Hepatocyte (in vitro differentiated cells): ENCODE measurements at regions not wholly inside any gene's neighbourhood (a gene's known extent, or its start where the extent isn't known, plus 50 kb on each side); places are given as distances from the start of the nearest gene placed in this dataset.

Experiments used
- DNase-seq: peaks from one replicate; pipeline ENCODE4 v3.0.0-alpha.2; 2016; ENCODE audit warnings: low spot score
- H2AFZ ChIP-seq: fragments of 200-600 bp; sonication (generic); 2 replicates; pipeline ENCODE4 v1.6.0; 2016; ENCODE audit warnings: antibody characterized with exemption, mild to moderate bottlenecking
- H3K27ac ChIP-seq: fragments of 200-600 bp; sonication (generic); 2 replicates; pipeline ENCODE4 v1.5.1; 2016; ENCODE audit warnings: mild to moderate bottlenecking
- H3K27me3 ChIP-seq: fragments of 200-600 bp; sonication (generic); 2 replicates; pipeline ENCODE4 v1.6.1; 2016
- H3K36me3 ChIP-seq: fragments of 200-600 bp; sonication (generic); replicated peaks from 2 replicates; pipeline ENCODE4 v1.5.1; 2016; ENCODE audit warnings: low read depth; ENCODE audit not compliant: insufficient read depth
- H3K4me1 ChIP-seq: fragments of 200-600 bp; sonication (generic); 2 replicates; pipeline ENCODE4 v1.5.1; 2016; ENCODE audit warnings: mild to moderate bottlenecking, moderate library complexity; ENCODE audit not compliant: insufficient read depth
- H3K4me2 ChIP-seq: fragments of 200-600 bp; sonication (generic); 2 replicates; pipeline ENCODE4 v1.6.0; 2016
- H3K4me3 ChIP-seq: fragments of 200-600 bp; sonication (generic); 2 replicates; pipeline ENCODE4 v1.5.1; 2016; ENCODE audit warnings: mild to moderate bottlenecking
- H3K79me2 ChIP-seq: fragments of 200-600 bp; sonication (generic); 2 replicates; pipeline ENCODE4 v1.6.0; 2017; ENCODE audit warnings: mild to moderate bottlenecking
- H3K9me2 ChIP-seq: fragments of 200-600 bp; sonication (generic); replicated peaks from 2 replicates; pipeline ENCODE4 v1.6.0; 2017; ENCODE audit warnings: mild to moderate bottlenecking; ENCODE audit not compliant: insufficient read depth
- H3K9me3 ChIP-seq: fragments of 200-600 bp; sonication (generic); 2 replicates; pipeline ENCODE4 v1.5.1; 2016; ENCODE audit warnings: low read depth, mild to moderate bottlenecking
- H4K20me1 ChIP-seq: fragments of 200-600 bp; sonication (generic); 2 replicates; pipeline ENCODE4 v1.6.0; 2016; ENCODE audit warnings: mild to moderate bottlenecking; ENCODE audit not compliant: insufficient read depth, poor library complexity, severe bottlenecking
- CTCF ChIP-seq: fragments of 200-600 bp; sonication (generic); IDR thresholded peaks from 2 replicates; pipeline ENCODE4 v1.5.1; 2016; ENCODE audit warnings: antibody characterized with exemption, mild to moderate bottlenecking; ENCODE audit not compliant: poor library complexity
- EZH2 ChIP-seq: fragments of 200-600 bp; sonication (generic); IDR thresholded peaks from 2 replicates; pipeline ENCODE4 v1.6.1; 2016; ENCODE audit warnings: antibody characterized with exemption, mild to moderate bottlenecking, borderline replicate concordance
- EZH2phosphoT487 ChIP-seq: fragments of 200-600 bp; sonication (generic); IDR thresholded peaks from one replicate; pipeline ENCODE4 v1.6.1; 2018; ENCODE audit warnings: antibody characterized with exemption, mild to moderate bottlenecking, low read depth, moderate library complexity; ENCODE audit not compliant: unreplicated experiment, severe bottlenecking
- WGBS: methylation state at CpG from one replicate; pipeline ENCODE4 v1.1.6; 2016; ENCODE audit warnings: low lambda C conversion rate; ENCODE audit errors: missing lambda C conversion rate; 5-methylcytosine and 5-hydroxymethylcytosine counted together

DNA sequence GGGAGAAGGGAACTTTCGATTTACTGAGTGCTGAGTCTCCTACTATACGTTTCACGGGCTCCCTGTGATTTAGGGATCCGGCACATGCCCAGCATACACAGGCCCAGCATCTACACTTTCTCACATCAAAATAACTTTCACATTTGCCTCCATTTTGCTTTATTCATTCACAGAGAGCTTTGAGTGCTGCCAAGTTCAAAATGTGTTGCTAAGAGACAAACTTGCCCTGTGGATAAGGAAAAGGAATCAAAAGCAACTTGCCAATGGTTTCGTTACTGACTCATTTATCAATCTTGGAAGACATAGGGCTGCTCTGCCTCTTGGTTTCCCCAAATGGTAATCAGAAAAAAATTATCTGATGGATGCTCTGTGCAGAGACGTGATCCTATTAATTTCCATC is 86.3 kb upstream of the LRRN1 start:
- Histone ChIP-seq H3K27me3 (no peaks in the 10 kb centered on the region), H3K4me1 (peaks cover 11% of the 10 kb centered on the region), H3K4me2 (no peak overlapping the region), H2AFZ (no peak overlapping the region), H4K20me1 (no peaks in the 10 kb centered on the region), H3K4me3 (no peak overlapping the region), H3K27ac (no peak overlapping the region), H3K79me2 (no peaks in the 10 kb centered on the region), H3K9me3 (no peaks in the 10 kb centered on the region), H3K9me2 (no peaks in the 10 kb centered on the region), H3K36me3 (no peaks in the 10 kb centered on the region)
- no peak for DNase-seq
- 91% methylated on average over 6 of the region's 6 CpGs for WGBS
- no peak for TF ChIP-seq EZH2phosphoT487
- TF ChIP-seq EZH2: no peak
- TF ChIP-seq CTCF: no peak

GRCh38 chr3:3708769-3709115 is 90.5 kb upstream of the LRRN1 start:
- no peaks in the 10 kb centered on the region for H3K9me3 ChIP-seq

GRCh38 chr3:3707858-3708768 is 91.1 kb upstream of the LRRN1 start:
- peak; percentile 31 for DNase-seq
- H2AFZ ChIP-seq: no peak overlapping the region

More at GRCh38 chr3:3708769-3709115, 90.5 kb upstream of the LRRN1 start:
- H3K27ac ChIP-seq: peak overlapping the region; percentile 34
- H3K4me1 ChIP-seq: peaks cover 15% of the 10 kb centered on the region
- no peaks in the 10 kb centered on the region for H3K27me3 ChIP-seq
- TF ChIP-seq EZH2phosphoT487: no peak
- no peak for TF ChIP-seq CTCF
- TF ChIP-seq EZH2: no peak
- no peaks in the 10 kb centered on the region for H3K36me3 ChIP-seq
- H2AFZ ChIP-seq: no peak overlapping the region
- H3K4me3 ChIP-seq: no peak overlapping the region
- H4K20me1 ChIP-seq: no peaks in the 10 kb centered on the region
- DNase-seq: no peak
- peak overlapping the region; percentile 38 for H3K4me2 ChIP-seq
- H3K9me2 ChIP-seq: no peaks in the 10 kb centered on the region
- H3K79me2 ChIP-seq: no peaks in the 10 kb centered on the region

More at GRCh38 chr3:3707858-3708768, 91.1 kb upstream of the LRRN1 start:
- Histone ChIP-seq H3K27ac (peak overlapping the region; percentile 56), H3K27me3 (no peaks in the 10 kb centered on the region), H3K9me3 (no peaks in the 10 kb centered on the region), H4K20me1 (no peaks in the 10 kb centered on the region), H3K4me3 (no peak overlapping the region), H3K9me2 (no peaks in the 10 kb centered on the region), H3K4me2 (peak overlapping the region; percentile 38), H3K36me3 (no peaks in the 10 kb centered on the region), H3K4me1 (peaks cover 15% of the 10 kb centered on the region), H3K79me2 (no peaks in the 10 kb centered on the region)
- TF ChIP-seq EZH2phosphoT487: no peak
- no peak for TF ChIP-seq CTCF
- no peak for TF ChIP-seq EZH2
- WGBS: 27% methylated on average over 6 of the region's 6 CpGs
